Hindlimb muscle (tissue), 1 donor: ENCODE measurements at regions not wholly inside any gene's neighbourhood (a gene's known extent, or its start where the extent isn't known, plus 50 kb on each side); places are given as distances from the start of the nearest gene placed in this dataset.
"Not testable (repeated sequence)": the region's sequence is repeated elsewhere in the genome, so short reads cannot be mapped to it uniquely, and the experiment has no call there.

ENCODE experiments used
- DNase-seq: peaks from one replicate; pipeline ENCODE4 v3.0.0-alpha.2; 2013

GRCh38 chr5:130462516-130462915 is 558.3 kb downstream of the CHSY3 start:
- DNase-seq, result no peak

GRCh38 chr5:130455175-130455574 is 550.9 kb downstream of the CHSY3 start:
- no peak for DNase-seq

GRCh38 chr5:130452744-130453143 is 548.5 kb downstream of the CHSY3 start:
- DNase-seq, result no peak

GRCh38 chr5:130436430-130436829 is 532.2 kb downstream of the CHSY3 start:
- DNase-seq, result no peak

GRCh38 chr5:130427222-130427955 is 523.1 kb downstream of the CHSY3 start:
- no peak for DNase-seq

- no peak for DNase-seq
These were observed 521.2 kb downstream of the CHSY3 start for GRCh38 chr5:130425424-130425823.

GRCh38 chr5:130424341-130424740 is 520.1 kb downstream of the CHSY3 start:
- no peak for DNase-seq

GRCh38 chr5:130402906-130403305 is 498.6 kb downstream of the CHSY3 start:
- DNase-seq, result no peak

- DNase-seq, result no peak
These were observed 495.8 kb downstream of the CHSY3 start for GRCh38 chr5:130400091-130400490.

- no peak for DNase-seq
These were observed 494.6 kb downstream of the CHSY3 start for GRCh38 chr5:130398825-130399224.

- DNase-seq, result not testable (repeated sequence)
These were observed 493.5 kb downstream of the CHSY3 start for GRCh38 chr5:130397727-130398126.

- DNase-seq, result no peak
These were observed 492.9 kb downstream of the CHSY3 start for GRCh38 chr5:130397132-130397531.

- DNase-seq, result not testable (repeated sequence)
These were observed 487.5 kb downstream of the CHSY3 start for GRCh38 chr5:130391727-130392264.

GRCh38 chr5:130386155-130386554 is 481.9 kb downstream of the CHSY3 start:
- no peak for DNase-seq

- no peak for DNase-seq
These were observed 481.4 kb downstream of the CHSY3 start for GRCh38 chr5:130385656-130386055.

- no peak for DNase-seq
These were observed 461.7 kb downstream of the CHSY3 start for GRCh38 chr5:130365956-130366355.

- no peak for DNase-seq
These were observed 445.9 kb downstream of the CHSY3 start for GRCh38 chr5:130350131-130350530.

GRCh38 chr5:130337179-130337888 is 433.1 kb downstream of the CHSY3 start:
- no peak for DNase-seq

GRCh38 chr5:130335117-130335516 is 430.9 kb downstream of the CHSY3 start:
- no peak for DNase-seq

- no peak for DNase-seq
These were observed 428.8 kb downstream of the CHSY3 start for GRCh38 chr5:130333089-130333488.

GRCh38 chr5:130331332-130331731 is 427.1 kb downstream of the CHSY3 start:
- no peak for DNase-seq

GRCh38 chr5:130324953-130325671 is 420.8 kb downstream of the CHSY3 start:
- DNase-seq, result no peak

- no peak for DNase-seq
These were observed 419.7 kb downstream of the CHSY3 start for GRCh38 chr5:130323804-130324454.
